GM18505 (cell line): ENCODE measurements at regions not wholly inside any gene's neighbourhood (a gene's known extent, or its start where the extent isn't known, plus 50 kb on each side); places are given as distances from the start of the nearest gene placed in this dataset.

Source experiments
- ATAC-seq: cut with Tn5 transposase; IDR thresholded peaks from one replicate; pipeline ENCODE4 v1.9.1; 2021; ENCODE audit not compliant: unreplicated experiment
- POLR2A ChIP-seq: IDR thresholded peaks from 4 replicates; pipeline ENCODE4 v1.6.1; 2011; ENCODE audit warnings: borderline replicate concordance; ENCODE audit not compliant: insufficient read depth, insufficient read length; ENCODE audit errors: extremely low read depth

GRCh38 chr2:129431881-129432280, 547.6 kb upstream of the RAB6C start:
- TF ChIP-seq POLR2A: no peak
- ATAC-seq: no peak

- no peak for ATAC-seq
- no peak for TF ChIP-seq POLR2A
These were observed 542.7 kb upstream of the RAB6C start for GRCh38 chr2:129436809-129437208.

GRCh38 chr2:129437725-129438124, 541.7 kb upstream of the RAB6C start:
- no peak for ATAC-seq
- no peak for TF ChIP-seq POLR2A

- no peak for ATAC-seq
- no peak for TF ChIP-seq POLR2A
These were observed 540.9 kb upstream of the RAB6C start for GRCh38 chr2:129438501-129439057.

- TF ChIP-seq POLR2A: no peak
- no peak for ATAC-seq
These were observed 539.8 kb upstream of the RAB6C start for GRCh38 chr2:129439406-129440302.

GRCh38 chr2:129441610-129442009, 537.9 kb upstream of the RAB6C start:
- no peak for TF ChIP-seq POLR2A
- no peak for ATAC-seq

- no peak for TF ChIP-seq POLR2A
- no peak for ATAC-seq
These were observed 536.1 kb upstream of the RAB6C start for GRCh38 chr2:129443235-129443864.

- TF ChIP-seq POLR2A: no peak
- no peak for ATAC-seq
These were observed 535.4 kb upstream of the RAB6C start for GRCh38 chr2:129443865-129444739.

- ATAC-seq: no peak
- no peak for TF ChIP-seq POLR2A
These were observed 534.7 kb upstream of the RAB6C start for GRCh38 chr2:129444751-129445150.

GRCh38 chr2:129456691-129457090, 522.8 kb upstream of the RAB6C start:
- no peak for TF ChIP-seq POLR2A
- no peak for ATAC-seq

GRCh38 chr2:129457277-129457818, 522.1 kb upstream of the RAB6C start:
- no peak for TF ChIP-seq POLR2A
- ATAC-seq: no peak

- no peak for TF ChIP-seq POLR2A
- ATAC-seq: no peak
These were observed 521.5 kb upstream of the RAB6C start for GRCh38 chr2:129458006-129458405.

GRCh38 chr2:129458436-129458835, 521.0 kb upstream of the RAB6C start:
- no peak for ATAC-seq
- no peak for TF ChIP-seq POLR2A
